ENCODE measurements at regions not wholly inside any gene's neighbourhood (a gene's known extent, or its start where the extent isn't known, plus 50 kb on each side); places are given as distances from the start of the nearest gene placed in this dataset.
A peak's percentile ranks its signal among the peaks of the same experiment; 100 is the strongest.
"Not testable (repeated sequence)": the region's sequence is repeated elsewhere in the genome, so short reads cannot be mapped to it uniquely, and the experiment has no call there.

DNA sequence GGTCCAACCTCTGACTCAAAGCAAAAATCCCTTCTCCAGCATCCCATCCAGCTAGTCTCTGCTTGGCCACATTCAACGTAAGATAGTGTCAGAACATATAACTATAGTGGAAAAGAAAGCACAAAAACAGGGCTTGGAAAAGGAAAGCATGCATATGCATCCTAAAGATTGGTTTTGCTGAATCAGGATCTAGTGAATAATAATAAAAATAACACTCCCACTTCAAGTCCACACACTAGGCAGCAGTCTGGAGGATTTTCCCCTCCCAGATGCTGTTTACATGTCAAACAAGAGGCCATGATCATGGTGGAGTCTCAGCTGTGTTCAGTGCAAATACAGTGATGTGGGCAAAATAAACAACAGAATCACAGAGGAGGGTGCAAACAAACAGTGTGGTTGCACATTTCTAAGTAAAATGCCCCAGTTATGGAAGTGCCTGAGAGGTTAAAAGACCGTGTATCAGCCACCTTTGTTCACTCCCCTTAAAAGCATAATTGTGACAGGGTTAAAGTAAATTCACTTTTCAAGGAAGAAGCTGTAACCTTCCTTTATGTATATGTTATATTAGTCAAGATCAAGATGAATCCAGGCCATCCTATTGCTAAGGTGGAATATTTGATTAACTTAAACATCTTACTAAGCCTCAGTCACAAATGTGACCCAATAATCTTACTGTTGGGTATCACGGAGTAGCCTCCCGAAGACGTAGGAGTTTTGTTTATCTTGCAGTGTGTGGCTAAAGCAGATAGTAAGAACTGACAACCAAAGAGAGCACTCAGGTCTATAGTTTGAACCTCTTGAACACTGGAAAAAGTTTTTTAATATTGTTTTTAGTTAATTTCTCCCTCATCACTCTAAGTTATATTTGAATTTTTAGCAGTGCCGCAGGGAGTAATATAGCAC lies 424.5 kb downstream of the SOX2 start:
- DNase-seq (ENCODE audit: low read depth, low spot score): no peak

DNA sequence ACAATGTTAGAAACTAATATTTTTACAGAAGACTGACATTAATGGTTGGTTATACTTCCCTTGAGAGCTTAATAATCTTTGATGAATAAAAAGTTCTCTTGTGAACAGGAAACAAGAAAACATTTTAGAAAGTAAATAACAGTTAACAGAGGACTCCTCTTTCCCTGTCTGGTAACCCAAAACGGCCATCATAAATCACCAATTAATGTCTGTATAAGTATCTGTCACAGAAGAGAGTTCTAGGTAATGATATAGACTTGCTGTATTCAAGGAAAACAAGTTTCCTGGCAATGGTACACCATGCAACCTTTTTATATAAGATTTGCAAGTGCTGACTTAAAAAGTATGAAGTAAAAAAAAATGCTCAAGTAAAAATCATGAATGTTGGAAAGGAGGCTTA lies 426.7 kb downstream of the SOX2 start:
- DNase-seq (ENCODE audit: low read depth, low spot score): no peak

DNA sequence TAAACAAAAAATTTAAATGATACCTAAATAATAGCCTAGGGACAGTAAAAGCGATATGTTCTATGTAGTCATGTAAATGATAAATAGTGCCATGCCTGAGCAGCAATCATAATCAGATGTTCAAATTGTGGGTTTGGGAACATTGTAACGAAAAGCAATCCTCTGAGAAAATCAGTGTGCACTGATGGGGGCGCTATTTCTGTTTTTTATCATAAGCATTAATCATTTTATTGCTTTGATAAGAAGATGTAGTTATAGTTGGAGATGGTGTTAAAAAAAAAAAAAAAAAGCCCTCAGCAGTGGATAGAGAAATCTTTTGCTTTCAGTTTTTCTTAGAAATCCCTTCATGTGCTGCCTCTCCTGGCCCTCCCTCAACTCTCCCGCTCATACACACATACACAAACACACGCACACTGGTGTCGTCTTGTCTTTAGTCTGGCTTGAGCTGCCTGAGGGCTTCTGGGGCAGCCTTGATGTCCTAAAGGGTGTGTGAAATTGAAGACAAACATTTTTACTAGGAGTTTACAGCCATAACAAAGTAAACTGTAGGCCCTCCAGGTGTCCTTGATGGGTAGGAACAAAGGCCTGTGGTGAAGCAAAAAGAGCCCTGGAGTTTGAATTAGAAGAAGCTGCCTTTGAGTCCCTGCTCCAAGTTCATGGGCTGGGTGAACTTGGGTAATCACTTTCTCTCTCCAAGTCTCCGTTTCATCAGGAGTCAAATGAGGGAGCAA lies 428.1 kb downstream of the SOX2 start:
- DNase-seq (ENCODE audit: low read depth, low spot score): peak; percentile 78

DNA sequence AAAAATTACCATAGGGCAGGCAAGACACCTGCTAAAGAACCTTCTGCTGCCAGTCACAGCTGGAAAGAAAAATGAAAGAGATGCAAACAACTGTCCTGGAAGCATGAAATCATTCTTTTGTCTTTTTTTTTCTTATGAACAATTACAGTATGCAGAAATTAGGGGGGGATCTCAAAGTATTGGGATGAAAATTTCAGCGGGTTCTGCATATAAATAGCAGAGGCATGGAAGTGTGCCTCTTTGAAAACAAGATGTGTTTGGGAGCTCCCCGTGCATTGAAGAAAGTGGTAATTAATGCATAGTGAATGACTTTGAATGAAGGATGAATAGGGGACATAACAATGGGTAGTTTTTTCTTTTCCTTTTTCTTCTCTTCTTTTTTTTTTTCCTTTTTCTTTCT lies 431.2 kb downstream of the SOX2 start:
- peak; percentile 57 for DNase-seq (ENCODE audit: low read depth, low spot score)

DNA sequence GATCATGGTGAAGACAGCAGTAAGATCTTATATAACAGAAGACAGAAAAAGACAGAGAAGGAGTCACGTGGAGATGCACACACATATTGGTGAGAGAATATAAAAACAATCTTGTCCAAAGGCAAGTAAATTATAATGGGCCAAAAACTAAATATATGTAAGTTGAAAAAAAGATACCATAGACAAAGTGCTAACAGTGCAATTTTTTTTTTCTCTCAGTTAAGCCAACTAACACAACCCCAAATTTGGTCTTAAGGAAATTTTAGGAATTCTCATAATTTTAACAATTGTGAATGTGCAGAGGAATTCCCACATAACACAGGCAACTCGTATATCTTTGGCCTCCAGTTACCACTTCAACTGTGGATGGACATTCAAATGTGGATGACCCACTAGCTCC lies 432.2 kb downstream of the SOX2 start:
- no peak for DNase-seq (ENCODE audit: low read depth, low spot score)

DNA sequence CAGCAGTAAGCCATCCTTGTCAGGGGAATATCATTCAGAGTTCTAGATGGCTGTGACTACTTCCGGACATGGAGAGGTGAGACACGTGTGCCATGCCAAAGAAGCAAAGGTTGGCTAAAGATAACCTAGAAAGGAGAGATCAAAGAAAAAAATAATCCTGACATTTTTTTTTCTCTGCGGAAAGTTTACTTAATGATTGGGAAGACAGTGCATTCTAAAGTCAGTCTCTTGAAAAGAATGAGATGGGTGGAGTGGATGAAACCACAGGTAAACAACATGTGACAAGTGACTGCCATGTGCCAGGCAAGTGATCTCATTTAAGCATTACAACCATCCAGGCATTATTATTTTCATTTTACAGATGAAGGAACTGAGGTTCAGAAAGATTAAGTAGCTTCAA lies 436.6 kb downstream of the SOX2 start:
- DNase-seq (ENCODE audit: low read depth, low spot score): no peak

DNA sequence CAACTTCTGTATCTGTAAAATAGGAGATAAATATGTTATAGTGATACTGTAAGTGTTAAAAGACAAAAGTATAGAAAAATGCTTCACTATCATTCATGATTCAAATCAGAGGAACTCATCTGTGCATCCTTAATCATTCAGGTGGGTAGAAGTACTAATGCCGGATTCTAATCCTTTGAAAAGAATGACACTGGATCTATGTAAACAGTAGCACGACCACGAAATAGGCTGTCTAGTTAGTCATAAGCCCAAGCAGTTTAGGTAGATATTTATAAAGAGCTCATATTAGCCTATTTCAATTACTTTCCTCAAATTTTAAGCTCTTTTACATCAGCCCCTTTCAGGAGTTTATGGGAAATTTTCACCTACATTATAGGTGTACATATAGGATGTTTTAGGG lies 437.9 kb downstream of the SOX2 start:
- no peak for DNase-seq (ENCODE audit: low read depth, low spot score)

DNA sequence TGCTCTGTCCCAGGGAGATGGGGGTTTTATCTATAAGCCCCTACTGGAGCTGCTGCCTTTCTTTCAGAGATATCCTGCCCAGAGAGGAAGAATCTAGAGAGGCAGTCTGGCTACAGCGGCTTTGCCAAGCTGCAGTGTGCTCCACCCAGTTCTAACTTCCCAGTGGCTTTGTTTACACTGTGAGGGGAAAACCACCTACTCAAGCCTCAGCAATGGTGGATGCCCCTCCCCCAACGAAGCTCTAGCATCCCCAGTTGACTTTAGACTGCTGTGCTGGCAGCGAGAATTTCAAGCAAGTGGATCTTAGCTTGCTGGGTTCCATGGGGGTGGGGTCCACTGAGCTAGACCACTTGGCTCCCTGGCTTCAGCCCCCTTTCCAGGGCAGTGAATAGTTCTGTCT lies 444.6 kb downstream of the SOX2 start:
- DNase-seq (ENCODE audit: low read depth, low spot score): not testable (repeated sequence)

DNA sequence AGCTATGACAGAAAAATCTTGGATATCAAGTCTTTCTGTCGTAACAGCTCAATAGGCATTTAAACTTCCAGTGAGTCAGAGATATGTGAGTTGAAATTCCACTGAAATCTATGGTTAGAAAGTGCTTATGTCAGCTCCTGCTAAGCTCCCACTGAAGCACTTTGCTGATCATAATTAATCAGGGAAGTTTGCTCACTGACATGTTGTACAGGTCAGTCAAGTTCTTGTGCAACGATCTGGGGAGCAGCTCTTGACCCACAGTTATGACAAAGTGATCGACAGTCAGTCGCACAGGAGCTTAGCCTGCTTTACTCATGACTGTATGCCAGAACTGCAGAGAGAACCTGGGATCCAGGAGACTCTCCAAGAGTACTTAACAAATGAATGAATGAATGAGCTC lies 453.5 kb downstream of the SOX2 start:
- DNase-seq (ENCODE audit: low read depth, low spot score): no peak

DNA sequence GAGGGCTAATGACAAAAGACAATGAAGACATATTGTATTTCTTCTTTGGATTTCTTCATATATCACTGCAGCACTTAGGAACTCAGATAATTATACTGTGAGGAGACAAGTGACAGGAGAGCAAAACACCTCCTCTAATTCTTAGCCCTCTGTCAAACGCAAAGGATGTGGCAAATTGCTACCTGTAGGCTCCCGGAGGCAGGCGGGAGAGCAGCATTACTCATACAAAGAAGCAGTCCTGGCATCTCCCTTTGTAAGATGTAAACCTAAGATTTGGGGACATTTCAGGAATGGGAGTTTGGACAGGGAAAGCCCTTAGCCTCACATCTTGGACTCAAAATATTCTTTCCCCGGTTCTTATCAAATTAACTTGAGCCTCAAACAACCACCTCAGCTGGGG lies 460.8 kb downstream of the SOX2 start:
- DNase-seq (ENCODE audit: low read depth, low spot score): no peak

DNA sequence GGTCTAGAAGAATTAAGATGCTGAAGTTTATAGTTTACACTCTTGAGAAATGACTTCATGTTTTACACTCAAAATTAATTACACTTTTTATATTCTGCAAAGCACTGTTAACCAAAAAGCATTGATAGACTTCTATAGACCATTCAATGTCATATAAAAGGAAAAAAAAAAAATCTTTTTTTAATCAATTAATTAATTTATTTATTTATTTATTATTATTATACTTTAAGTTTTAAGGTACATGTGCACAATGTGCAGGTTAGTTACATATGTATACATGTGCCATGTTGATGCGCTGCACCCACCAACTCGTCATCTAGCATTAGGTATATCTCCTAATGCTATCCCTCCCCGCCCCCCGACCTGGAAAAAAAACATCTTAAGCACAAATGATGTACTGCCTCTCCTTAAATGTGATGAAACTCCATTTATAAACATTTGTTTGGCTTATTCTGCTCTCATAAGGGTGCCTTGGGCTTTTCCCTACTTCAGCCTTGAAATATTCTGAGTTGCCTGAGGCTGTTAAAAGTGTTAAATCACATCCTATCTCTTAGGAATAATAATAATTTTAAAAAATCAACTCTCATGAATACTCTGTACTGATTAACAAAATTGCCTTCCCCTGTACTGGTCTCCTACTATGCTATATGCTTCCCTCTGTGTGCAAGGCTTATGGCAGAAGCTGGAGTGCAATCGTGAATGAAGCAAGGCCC lies 466.9 kb downstream of the SOX2 start:
- DNase-seq (ENCODE audit: low read depth, low spot score): no peak

DNA sequence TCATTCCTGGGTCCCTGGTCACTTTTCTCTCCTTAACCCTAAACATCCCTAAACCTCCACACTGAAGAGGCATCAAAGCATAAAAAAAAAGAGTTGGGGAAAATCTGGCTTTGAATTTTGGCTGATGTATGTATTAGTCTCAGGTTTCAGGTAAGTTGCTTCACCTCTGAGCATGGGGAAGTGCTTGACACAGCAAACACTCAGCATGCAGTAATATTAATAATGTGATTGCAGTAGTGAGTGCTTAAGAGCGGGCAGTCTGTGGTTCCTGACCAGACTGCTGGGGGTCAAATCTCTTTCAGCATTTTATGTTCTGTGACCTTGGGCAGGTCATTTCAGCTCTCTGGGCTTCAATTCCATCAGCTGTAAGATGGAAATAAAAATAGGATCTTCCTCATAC lies 467.9 kb downstream of the SOX2 start:
- no peak for DNase-seq (ENCODE audit: low read depth, low spot score)

DNA sequence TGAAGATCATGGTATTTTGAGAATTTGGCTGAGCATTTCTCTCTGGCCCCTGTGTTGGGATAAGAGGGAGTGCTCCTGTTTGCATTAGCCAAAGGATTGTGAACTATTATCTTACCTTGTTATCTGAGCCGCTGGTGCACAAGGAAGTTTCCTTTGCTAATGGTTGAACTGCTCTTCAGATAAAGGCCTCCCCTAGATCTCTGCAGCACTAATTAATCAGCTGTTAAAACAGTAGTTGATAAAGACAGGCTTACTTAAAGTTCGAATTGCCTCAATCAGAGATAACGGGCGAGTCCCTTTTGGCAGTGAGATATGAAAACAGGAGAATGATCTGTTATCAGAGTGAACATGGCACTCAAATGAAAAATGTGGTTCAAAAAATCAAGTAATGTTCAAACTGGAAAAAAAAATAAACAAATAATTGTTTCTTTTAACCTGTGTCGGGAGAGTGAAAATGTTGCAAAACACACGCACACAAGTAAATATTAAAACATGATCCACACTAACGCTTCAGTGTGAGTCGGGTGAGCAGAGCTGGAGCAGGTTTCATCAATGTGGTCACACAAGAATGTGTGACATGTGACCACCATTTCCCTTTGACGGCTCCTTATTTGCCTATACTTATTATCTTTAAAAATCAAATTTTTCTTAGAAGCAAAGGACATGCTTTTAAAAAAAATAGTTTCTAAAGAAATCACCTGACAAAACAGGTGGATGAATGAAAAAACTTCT lies 469.1 kb downstream of the SOX2 start:
- no peak for DNase-seq (ENCODE audit: low read depth, low spot score)

DNA sequence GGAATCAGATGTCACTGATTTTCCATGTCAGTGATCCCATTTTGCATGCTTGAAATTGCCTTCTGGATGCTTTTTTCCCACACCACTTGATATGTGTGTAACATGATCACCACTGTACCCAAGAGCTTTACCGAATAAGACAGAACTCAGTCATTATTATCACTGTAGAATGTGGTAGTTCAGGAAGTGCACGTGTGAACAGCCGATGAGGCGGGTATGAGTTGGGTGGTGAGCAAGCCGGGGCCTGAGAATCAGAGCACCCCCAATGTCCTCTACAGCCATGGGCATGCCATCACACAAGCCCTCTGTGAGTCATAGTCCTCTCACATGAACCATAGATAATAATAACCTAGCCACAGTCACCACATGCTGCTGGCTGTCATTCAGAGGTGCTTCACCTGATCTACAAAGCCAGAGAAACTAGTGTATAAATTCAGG lies 470.8 kb downstream of the SOX2 start:
- DNase-seq (ENCODE audit: low read depth, low spot score): no peak

DNA sequence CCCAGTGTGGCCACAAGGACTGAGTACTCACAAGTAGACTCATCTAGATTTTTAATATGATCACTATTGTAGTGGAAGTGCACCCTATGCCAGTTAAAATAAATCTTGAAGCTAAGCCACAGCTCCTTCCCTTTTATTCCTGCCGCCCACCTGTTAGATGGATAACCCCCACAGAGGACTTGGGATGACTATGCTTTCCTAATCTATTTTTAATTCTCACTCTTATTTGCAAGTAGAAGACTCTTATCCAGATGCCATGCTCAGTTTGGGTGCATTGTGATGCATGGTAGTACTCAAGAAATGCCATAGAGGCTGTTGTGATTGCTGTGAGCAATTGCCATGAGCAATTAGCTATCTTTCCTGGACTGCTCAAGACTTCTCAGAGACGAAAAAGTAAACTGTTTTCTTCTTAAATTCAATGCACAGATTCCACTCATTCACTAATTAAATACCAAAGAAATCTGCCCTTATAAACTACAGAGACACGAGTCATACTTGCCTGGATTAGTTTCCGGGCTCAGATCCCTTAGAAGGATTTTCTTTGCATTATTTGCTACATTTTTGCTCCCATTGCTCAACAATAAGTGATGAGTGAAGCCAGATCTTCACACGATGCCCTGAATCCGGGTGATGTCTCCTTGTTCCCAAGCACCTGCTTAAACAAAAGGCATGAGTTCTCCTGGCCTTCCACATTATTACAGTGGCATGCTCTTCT lies 472.1 kb downstream of the SOX2 start:
- no peak for DNase-seq (ENCODE audit: low read depth, low spot score)

DNA sequence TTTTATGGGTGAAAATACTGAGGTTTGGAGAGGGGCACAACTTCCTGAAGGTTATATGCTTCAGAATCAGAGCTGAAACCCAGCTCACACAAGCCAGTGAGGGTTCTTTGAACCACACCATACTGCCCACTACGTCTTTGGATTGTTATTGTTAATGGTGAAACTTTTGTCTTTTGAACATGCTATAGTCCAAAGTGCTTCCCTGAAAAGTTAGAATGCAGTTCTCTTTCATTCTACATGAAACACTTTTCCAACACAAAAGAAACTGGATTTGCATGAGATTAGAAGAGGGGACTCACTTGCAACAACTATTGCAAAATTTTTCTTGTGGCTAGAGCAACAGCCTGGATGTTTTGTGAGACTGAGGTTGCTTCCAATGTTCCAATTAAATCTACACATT lies 473.6 kb downstream of the SOX2 start:
- no peak for DNase-seq (ENCODE audit: low read depth, low spot score)

DNA sequence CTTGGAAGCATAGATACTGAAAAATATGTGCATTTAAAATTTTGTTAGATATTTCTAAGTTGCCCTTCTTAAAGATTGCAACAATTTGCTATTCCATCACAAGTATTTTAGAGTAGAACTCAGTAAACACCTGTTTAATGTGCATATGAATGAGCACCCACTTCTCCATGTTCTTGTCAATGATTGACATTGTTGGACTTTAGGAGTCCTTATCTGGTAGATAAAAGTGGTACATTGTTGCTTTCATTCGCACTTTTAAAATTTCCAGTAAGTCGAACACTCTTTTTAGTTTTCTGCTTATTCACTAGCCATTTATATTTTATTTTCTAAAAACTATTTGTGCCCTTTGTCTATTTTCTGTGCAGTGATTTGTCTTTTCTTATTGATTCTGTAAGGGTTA lies 478.3 kb downstream of the SOX2 start:
- no peak for DNase-seq (ENCODE audit: low read depth, low spot score)

DNA sequence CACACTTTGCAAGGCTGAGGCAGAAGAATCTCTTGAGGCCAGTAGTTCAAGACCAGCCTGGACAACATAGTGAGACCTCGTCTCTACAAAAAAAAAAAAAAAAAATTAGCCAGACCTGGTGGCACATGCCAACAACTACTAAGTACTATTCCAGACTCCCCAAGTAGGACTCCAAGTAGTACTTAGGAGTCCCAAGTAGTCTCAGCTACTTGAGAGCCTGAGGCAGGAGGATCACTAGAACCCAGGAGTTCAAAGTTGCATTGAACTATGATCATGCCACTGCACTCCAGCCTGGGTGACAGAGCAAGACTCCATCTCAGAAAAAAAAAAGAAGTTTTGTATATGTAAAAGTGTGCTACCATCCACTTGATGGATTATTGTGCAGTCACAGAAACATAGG lies 486.6 kb downstream of the SOX2 start:
- no peak for DNase-seq (ENCODE audit: low read depth, low spot score)

DNA sequence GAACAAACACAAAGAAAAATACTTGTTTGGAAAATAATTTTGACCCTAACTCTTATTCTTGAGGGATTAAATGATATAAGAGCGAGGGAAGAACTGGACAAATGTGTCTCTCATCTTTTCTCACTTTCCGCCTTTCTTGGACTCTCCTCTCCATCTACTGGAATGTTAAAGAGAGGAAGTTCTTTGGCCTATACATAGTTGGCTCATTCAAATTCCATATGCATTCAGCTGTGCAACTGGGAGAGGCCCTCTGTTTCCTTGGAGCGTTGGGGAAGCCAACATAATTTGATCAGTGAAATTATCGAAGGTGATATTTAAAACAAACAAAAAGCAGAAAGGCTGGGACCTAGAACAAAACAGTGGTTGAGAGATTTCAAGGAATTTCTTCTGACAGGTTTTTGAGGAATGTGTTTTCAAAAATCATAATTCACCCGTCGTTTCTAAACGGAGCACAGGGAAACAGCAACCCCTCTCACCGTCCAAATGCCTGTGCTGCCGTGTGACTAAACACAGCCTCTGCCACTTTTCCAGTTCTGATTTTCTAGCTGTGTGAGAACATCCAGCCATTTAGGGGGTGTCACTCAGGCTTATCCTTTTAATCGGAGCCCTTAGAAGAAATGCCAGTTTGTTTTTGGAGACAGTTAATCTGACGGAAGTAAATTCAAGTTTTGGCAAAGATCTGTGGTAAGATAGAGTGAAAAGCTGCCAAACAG lies 489.9 kb downstream of the SOX2 start:
- DNase-seq (ENCODE audit: low read depth, low spot score): no peak

DNA sequence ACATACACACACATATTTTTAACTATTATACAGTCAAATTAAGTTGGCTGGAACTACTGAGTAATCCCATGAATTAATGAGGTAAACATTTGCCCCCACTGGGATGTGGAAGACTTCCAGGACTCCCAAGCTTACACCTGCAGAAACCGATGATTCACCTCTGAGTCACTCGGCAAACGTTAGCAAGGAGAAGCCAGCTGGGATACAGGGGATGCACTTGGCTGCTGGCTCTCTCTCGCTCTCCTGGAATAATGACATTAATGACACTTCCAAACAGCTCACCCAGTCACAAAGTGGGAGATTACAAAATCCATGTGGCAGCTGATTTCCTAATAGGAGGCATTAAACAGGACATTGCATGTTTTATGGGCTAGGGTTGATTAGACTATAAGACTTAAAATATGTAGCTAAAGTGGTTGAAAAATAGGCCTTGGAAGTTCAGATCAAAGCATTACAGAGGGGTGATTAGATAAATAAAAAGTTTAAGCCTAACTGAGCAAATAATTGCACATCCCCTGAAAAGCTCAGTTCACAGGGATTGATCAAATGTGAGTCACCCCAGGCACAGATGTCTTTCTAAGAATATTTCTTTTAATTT lies 500.9 kb downstream of the SOX2 start:
- peak; percentile 78 for DNase-seq (ENCODE audit: low read depth, low spot score)

Measured in iPS DF 19.7 (cell line).